Right ventricle myocardium inferior (tissue), 1 donor: ENCODE measurements at regions not wholly inside any gene's neighbourhood (a gene's known extent, or its start where the extent isn't known, plus 50 kb on each side); places are given as distances from the start of the nearest gene placed in this dataset.

Source experiments
- ATAC-seq: fragments of 200-7000 bp; cut with Tn5 transposase; one replicate; pipeline ENCODE4 v1.9.1; 2020; ENCODE audit warnings: mild to moderate bottlenecking, moderate library complexity
- DNase-seq: peaks from one replicate; pipeline ENCODE4 v3.0.0; 2021; ENCODE audit errors: missing footprints
- intact Hi-C: fragments of 100-400 bp; cut with DNase I; formaldehyde crosslinking; loops from one replicate; pipeline ENCODE4 v1.11.0; 2022
- donor health status: DM: no; HTN: yes; CAD: no; lungs with severe emphysema.

DNA sequence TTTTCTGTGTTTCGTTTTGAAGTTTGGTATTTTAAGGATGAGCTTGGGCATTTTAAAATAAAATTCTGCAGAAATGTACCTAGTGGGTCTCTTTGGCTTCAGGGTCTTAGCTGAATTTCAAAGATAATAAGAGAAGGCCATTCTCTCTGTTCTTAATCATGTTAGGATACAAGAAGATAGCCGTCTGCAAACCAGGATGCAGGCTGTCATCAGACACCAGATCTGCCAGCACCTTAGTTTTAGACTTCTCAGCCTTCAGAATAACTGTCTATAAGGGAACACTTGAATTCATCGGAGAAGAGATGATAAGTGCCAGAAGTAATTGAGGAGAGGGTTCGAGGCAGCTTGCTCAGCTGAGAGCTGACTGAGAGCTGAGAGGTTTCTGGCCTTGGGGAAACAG, 202.1 kb downstream of the REEP3 start:
- DNase-seq (no peak), ATAC-seq (no peak)
- intact Hi-C loops: loop anchor here (10.0 kb wide), 1 partner anchor 909 kb away; the partner anchor contains the start of gene EGR2

DNA sequence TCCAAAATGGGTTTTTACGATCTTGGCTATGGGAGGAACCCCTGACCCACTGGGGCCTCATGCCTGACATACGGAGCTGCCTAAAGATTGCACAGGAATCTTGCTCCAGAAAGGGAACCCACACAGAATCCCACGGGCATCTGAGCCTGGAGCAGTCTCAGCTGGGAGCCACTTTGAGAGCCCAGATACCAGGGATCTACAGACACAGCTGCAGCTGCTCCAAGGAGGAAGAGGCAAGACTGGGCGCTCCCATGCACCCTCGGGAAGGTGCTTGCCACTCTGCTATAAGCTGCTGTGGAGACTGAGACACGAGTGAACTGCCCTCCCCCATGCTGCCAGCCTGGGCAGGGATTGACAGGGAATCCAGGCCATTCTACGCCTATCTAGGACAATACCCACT, 202.5 kb downstream of the REEP3 start:
- ATAC-seq: no peak
- intact Hi-C loops: loop anchor here (10.0 kb wide), 1 partner anchor 909 kb away; the partner anchor contains the start of gene EGR2
- no peak for DNase-seq

DNA sequence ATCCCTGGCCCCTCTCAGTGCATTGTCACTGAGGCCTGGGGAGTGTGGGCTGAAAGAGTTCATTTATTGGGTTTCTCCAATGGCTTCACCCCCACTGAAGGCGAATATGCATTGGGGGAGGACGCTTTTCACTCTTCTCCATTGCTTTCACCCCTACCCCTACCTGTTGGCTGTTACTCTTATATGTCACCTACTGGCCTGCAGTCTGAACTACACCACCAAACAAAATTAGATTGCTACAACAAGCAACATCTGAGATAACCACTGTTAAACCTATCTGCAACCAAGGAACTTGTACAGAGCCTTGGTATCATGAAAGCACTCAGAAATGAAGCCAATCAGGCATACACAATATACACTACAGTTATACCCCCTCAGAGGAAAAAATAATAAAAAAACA, 203.7 kb downstream of the REEP3 start:
- intact Hi-C loops: loop anchor here (10.0 kb wide), 1 partner anchor 910 kb away; the partner anchor contains the start of gene EGR2
- ATAC-seq (no peak), DNase-seq (no peak)

DNA sequence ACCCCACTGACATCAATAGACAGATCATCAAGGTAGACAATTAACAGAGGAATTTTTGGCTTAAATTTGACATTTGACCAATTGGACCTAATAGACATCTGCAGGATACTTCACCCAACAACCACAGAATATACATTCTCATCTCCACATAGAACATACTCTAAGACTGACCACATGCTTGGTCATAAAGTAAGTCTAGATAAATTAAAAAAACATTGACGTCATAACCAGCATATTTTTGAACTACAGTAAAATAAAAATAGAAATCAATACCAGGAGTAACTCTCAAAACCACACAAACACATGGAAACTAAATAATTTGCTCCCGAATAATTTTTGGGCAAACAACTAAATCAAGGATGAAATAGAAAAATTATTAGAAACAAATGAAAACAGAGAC, 205.7 kb downstream of the REEP3 start:
- DNase-seq (no peak), ATAC-seq (no peak)
- intact Hi-C loops: loop anchor here (10.0 kb wide), 1 partner anchor 912 kb away; the partner anchor contains the start of gene EGR2

DNA sequence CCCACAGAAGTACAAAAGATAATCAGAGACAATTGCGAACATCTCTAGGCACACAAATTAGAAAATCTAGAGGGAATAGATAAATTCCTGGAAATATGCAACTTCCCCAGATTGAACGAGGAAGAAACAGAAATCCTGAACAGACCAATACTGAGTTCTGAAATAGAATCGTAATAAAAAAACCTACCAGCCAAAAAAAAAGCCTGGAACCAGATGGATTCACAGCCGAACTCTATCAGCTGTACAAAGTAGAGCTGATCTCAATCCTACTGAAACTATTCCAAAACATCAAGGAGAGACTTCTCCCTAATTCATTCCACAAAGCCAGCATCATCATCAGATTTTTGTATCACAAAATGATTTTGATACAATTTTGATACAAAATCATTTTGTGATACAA, 206.4 kb downstream of the REEP3 start:
- ATAC-seq (no peak), DNase-seq (no peak)
- intact Hi-C loops: loop anchor here (10.0 kb wide), 1 partner anchor 913 kb away; the partner anchor contains the start of gene EGR2

DNA sequence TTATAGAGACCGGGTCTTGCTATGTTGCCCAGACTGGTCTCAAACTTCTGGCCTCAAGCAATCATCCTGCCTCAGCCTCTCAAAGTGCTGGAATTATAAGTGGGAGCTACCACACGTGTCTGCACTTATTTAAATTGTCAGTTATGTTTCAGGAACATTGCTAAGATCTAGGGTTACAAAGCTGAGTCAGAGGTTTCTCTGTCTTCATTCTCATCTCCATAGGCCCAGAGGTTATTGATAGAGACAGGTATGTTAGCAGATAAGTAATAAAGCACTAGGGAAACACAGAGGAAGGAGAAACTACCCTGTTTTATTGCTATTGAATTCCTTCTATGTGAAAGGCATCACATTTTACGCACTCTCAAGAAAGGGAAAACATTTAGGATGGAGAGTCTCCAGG, 214.1 kb downstream of the REEP3 start:
- intact Hi-C loops: no loop called here
- DNase-seq (no peak), ATAC-seq (no peak)

DNA sequence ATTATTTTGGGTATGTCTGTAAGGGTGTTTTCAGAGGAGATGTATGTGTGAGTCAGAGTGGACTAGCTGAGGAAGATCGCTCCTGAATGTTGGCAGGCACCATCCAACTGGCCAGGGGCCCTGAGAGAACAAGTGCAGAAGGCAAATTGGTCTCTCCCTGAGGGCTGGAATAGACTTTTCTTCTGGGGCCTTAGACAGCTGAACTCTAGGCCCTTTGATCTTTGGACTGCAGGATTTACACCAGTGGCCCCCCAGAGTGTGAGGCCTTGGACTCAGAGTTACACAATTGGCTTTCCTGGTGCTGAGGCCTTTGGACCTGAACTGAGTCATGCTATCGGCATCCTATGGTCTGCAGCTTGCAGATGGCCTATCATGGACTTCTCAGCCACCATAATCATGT, 217.2 kb downstream of the REEP3 start:
- DNase-seq: no peak
- intact Hi-C loops: no loop called here
- ATAC-seq: no peak

DNA sequence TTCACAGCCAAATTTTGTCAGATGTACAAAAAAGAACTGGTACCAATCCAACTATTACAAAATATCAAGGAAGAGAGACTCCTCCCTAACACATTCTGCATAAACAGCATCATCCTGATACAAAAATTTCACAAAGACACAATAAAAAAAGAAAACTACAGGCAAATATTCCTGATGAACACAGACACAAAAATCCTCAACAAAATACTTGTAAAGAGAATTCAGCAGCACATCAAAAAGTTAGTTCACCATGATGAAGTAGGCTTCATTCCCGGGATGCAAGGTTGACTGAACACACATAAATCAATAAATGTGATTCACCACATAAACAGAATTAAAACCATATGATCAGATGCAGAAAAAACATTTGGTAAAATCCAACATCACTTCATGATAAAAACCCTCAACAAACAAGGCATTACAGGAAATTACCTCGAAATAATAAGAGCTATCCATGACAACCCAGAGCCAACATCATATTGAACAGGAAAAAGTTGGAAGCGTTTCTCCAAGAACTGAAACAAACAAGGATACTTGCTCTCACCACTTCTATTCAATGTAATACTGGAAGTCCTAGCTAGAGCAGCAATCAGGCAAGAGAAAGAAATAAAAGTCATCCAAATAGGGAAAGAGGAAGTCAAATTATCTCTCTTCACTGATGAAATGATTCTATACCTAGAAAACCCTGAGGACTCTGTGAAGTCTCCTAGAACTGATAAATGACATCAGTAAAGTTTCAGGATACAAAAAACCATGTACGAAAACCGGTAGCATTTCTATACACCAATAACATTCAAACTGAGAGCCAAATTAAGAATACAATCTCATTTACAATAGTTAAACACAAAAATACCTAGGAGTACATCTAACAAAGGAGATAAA, 223.1 kb downstream of the REEP3 start:
- peak; percentile 39 for ATAC-seq
- intact Hi-C loops: no loop called here
- DNase-seq: no peak

DNA sequence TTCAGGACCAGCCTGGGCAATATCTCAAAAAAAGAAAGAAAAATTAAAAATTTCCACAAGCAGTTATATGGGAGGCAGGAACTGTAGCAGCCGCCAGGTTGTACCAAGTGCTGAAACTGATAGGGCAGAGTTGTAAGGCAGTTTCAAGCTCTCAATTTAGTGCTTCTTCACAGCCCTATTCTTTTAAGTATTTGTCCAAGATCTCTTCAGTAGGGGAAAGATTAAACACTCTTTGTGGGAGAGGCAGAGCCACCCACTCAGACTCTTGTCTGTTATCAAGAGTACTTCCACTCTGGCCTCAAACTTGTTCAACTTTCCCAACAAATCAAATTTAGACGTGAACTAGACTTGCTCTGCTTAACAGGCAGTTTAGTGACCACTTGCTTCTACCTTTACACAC, 228.7 kb downstream of the REEP3 start:
- intact Hi-C loops: no loop called here
- ATAC-seq (no peak), DNase-seq (no peak)

DNA sequence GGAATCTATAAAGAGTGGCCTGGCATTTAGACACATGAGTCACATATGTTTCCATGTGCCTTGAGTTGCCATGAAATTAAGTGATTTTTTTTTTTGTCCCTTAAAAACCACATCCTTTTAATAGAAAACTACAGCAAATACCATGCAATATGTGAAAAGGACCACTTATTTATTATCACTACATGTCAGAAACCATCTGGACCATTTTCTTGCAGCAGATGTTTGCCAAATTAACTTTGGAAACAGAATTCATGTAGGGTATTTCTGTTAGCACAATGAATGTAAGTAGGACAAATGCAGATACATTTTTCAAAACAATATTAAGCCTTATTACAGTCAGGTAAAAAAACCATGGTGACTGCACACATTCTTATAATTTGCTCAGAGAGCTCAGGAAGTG, 230.6 kb downstream of the REEP3 start:
- intact Hi-C loops: no loop called here
- ATAC-seq (no peak), DNase-seq (no peak)

DNA sequence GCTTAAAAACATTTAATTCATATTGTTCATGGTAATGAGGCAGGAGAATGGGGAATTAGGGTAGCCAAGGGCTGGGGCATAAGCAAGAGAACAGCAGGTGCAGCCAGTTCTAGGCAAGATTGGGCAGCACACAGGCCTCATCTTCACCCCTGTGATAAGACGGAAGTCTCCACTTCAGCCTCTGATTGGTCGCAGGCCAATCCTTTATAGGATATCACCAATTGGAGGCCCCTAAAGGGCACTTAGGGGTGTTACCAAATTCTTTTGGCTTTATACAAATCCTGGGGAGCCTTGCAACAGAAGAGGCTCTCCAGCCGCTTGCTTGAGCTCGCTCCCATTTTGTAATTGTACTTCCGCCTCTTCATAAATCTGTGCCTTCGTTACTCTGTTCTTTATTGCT, 231.1 kb downstream of the REEP3 start:
- intact Hi-C loops: no loop called here
- DNase-seq (no peak), ATAC-seq (no peak)

DNA sequence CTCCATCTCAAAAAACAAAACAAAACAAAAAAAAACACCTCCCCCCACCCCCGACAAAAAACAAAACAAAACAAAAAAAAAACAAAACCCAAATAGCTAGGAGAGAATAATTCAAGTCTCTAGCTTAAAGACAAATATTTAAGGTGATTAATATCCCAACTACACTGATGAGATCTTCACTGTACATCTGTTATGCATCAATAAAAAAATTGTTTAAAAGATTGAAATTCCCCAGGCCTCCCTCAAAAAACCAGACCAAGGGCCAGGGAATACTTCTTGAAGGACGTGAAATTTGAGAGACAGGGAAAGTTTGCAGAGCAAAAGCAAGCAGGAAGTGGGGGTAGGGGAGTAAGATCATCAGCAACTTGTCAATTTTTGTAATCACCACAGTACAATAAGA, 232.6 kb downstream of the REEP3 start:
- DNase-seq: no peak
- ATAC-seq: no peak

DNA sequence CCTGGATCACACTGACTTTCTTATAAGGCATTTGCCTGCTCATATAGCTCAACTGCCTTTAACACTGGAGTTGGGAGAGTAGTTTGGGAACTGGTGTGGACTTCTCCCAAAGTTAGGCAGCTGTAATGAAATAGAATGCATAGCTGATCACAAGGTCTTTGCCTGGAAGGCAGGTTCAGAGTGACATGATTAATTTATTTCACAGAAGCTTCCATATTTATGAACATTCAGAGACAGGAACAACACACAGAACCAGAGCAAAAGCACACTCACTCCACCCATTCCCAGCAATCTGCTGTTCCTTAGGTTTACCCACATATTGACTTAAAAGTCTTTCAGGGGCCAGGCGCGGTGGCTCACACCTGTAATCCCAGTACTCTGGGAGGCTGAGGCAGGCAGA, 234.2 kb downstream of the REEP3 start:
- no peak for DNase-seq
- ATAC-seq: no peak
- intact Hi-C loops: no loop called here

More for the DNA sequence above, 232.6 kb downstream of the REEP3 start:
- intact Hi-C loops: no loop called here

DNA sequence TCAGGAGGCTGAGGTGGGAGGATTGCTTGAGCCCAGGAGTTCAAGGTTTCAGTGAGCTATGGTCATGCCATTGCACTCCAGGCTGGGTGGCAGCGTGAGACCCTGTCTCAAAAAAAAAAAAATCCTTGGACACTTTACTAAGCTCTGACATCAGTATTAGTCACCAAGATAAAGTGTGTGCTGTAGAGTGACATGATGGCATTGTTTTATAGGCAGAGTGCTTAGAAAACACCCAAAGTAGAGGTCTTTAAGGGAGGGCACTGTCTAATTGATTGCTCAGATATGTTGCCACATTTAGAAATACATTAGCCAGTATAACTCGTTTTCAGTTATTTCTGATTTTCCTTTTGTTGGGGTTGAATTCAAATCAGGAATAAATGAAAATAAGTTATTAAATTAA, 235.9 kb downstream of the REEP3 start:
- ATAC-seq (no peak), DNase-seq (no peak)
- intact Hi-C loops: no loop called here

DNA sequence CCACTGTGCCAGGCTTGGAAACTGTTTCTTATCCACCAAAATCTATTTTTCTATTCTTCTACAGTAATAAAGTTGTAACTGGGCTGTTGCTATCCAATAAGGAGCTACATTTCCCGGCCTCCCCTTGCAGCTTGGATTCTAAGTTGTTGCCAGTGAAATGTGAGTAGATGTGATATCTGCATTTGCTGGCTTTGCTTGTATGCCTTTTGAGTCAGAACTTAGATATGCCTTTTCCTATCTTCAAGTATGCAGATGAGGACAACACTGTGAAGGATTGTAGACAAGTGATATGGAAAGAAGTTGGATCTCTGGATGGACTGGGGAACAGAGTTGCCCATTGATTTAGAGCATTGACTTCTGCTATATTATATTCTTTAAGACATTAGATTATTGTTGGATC, 236.9 kb downstream of the REEP3 start:
- no peak for ATAC-seq
- DNase-seq: no peak
- intact Hi-C loops: no loop called here

DNA sequence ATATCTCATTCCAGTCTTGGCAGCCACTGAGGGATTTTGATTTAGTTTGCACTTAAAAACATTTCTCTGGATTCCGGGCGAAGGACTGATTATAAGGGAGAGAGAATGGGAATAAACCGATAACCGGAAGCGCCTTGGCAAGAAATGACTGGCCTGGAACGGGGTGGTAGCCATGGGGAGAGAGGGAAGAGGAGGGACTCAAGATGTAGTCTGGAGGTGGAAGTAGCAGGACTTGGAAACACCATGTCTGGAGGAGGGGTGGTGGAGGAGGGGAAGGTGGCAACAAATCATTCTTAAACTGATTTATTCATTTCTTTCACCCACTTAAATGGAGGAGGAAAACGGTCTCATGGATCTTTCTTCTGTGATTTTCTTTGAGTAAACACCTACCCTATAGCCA, 238.1 kb downstream of the REEP3 start:
- intact Hi-C loops: no loop called here
- DNase-seq (no peak), ATAC-seq (no peak)

DNA sequence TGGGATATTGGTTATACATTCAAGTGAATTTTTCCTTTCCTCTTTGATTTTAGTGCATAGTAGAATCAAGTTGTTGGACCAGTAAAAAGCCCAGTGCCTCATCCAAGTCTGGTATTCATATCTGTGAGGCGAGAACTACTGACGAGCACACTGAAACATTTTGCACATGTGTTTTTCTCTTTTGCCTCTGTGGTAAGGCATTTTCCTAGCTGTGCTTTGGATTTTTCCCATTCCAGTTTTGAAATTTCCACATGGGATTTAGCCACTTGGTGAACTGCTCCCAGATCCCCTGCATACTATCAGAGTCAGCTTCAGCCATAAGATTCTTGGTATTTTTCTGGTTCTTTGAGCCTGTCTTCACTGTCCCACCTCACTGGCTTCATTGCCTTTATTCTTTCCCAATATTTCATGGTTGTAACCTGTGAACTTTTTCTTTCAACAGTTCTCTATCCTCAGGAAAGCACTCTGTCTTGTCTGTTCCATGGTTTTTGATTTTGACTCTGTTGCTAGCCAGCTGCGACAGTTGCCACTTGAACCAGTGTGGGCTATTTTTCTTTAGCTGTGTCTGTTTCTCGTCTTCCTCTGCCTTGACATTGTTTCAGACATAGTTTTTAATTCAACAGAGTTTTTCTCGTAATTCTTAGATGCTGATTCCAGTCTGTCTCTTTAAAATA, 239.0 kb downstream of the REEP3 start:
- peak; percentile 60 for ATAC-seq
- no peak for DNase-seq
- intact Hi-C loops: no loop called here

DNA sequence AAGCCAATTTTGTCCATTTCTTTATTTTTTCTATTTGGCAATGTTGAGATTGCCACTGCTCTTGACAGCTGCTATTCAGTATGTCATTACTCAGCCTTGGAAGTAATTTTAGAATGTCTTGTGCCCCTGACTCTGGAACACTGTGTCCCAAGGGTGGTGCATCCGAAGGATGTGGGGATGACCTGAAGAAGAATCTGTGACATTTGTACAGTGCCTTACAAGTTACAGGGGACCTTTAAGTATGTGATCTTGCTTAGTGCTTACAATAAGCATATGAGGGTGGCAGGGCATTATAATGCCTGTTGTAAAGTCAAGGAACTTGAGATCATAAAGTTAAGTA, 239.5 kb downstream of the REEP3 start:
- DNase-seq: no peak
- peak; percentile 69 for ATAC-seq
- intact Hi-C loops: no loop called here

DNA sequence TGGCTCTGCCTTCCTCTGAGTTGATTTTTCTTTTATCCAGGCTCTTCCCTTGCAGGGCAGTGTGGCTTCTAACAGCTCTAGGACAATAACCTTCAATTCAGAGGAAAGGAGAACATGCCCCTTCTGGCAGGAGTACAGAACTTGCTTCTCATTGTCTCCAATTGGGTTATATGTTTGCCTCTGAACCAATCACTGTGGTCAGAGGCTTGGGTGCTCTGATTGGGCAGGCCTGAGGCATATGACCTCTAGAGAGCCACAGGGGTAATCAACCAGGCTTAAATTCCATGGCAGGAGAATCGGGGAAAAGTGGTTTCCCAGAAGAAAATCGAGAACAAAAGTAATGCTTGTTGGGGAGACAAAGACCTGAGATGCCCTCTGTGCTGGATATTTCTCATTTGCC, 240.0 kb downstream of the REEP3 start:
- no peak for DNase-seq
- intact Hi-C loops: no loop called here
- ATAC-seq: no peak

DNA sequence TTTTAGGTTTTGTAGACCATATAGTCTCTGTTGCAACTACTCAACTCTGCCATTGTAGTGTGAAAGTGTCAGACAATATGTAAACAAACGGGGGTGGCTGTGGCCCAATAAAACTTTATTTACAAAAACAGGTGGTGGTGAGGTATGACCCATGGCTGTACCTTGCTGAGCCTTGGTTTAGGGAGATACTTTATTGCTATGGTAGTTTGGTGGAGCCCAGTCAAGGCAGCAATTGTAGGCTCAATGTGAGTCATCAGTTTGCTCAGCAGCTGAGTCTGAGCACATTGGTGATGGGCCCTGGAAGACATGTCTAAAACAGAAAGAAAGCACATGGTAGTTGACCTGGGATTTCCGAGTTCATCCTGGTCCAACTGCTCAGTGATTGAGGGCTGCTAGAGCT, 242.5 kb downstream of the REEP3 start:
- ATAC-seq: no peak
- intact Hi-C loops: no loop called here
- no peak for DNase-seq
